ENCODE measurements at regions not wholly inside any gene's neighbourhood (a gene's known extent, or its start where the extent isn't known, plus 50 kb on each side); places are given as distances from the start of the nearest gene placed in this dataset.

GRCh38 chr6:6975459-6976111 lies 132.2 kb upstream of the RREB1 start:
- no peak for DNase-seq (ENCODE audit: low spot score)
- Histone ChIP-seq H3K4me1 (no peaks in the 10 kb centered on the region), H2AFZ (replicated peaks) (no peak overlapping the region), H3K9ac (no peak overlapping the region), H3K4me3 (no peak overlapping the region), H3K9me3 (ENCODE audit: low read depth) (no peaks in the 10 kb centered on the region), H4K20me1 (ENCODE audit: low read depth) (no peaks in the 10 kb centered on the region), H3K27me3 (no peaks in the 10 kb centered on the region), H3K27ac (no peak overlapping the region), H3K79me2 (ENCODE audit: low read depth) (no peaks in the 10 kb centered on the region), H3K4me2 (no peak overlapping the region), H3K36me3 (no peaks in the 10 kb centered on the region), H3F3A (ENCODE audit: low read depth) (no peaks in the 10 kb centered on the region)
- Mint-ChIP-seq H3K27me3 (ENCODE audit: insufficient read depth, low read depth) (peaks cover 9% of the 10 kb centered on the region), H3K27ac (no peak overlapping the region), H3K4me3 (no peak overlapping the region), H3K4me1 (no peaks in the 10 kb centered on the region), H3K9me3 (no peaks in the 10 kb centered on the region), H3K36me3 (no peaks in the 10 kb centered on the region)
- no peak for TF ChIP-seq EZH2phosphoT487 (IDR thresholded peaks at IDR 0.05)
- no peak for TF ChIP-seq CTCF (IDR thresholded peaks at IDR 0.05)

DNA sequence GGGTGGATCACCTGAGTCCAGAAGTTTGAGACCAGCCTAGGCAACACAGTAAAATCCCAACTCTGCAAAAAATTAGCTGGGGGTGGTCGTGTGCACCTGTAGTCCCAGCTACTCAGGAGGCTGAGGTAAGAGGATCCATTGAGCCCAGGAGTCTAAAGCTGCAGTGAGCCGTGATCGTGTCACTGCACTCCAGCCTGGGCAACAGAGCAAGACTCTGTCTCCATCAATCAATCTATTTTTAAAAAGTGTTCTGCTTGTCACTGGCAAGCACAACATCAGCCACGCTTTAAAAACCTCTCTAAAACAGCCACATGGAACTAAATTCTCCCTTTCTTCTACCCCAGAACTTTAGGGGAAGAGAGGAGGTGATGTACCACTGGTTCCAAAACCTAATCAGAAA lies 131.6 kb upstream of the RREB1 start:
- Histone ChIP-seq H3K27me3 (no peaks in the 10 kb centered on the region), H2AFZ (replicated peaks) (no peak overlapping the region), H3K79me2 (ENCODE audit: low read depth) (no peaks in the 10 kb centered on the region), H3K4me1 (no peaks in the 10 kb centered on the region), H3K4me2 (no peak overlapping the region), H3K27ac (no peak overlapping the region), H3K36me3 (no peaks in the 10 kb centered on the region), H3K9me3 (ENCODE audit: low read depth) (no peaks in the 10 kb centered on the region), H3K4me3 (no peak overlapping the region), H3K9ac (no peak overlapping the region), H3F3A (ENCODE audit: low read depth) (no peaks in the 10 kb centered on the region), H4K20me1 (ENCODE audit: low read depth) (no peaks in the 10 kb centered on the region)
- DNase-seq (ENCODE audit: low spot score) = no peak
- Mint-ChIP-seq H3K4me1 (no peaks in the 10 kb centered on the region), H3K27ac (no peak overlapping the region), H3K36me3 (no peaks in the 10 kb centered on the region), H3K4me3 (no peak overlapping the region), H3K9me3 (no peaks in the 10 kb centered on the region), H3K27me3 (ENCODE audit: insufficient read depth, low read depth) (peaks cover 8% of the 10 kb centered on the region)
- TF ChIP-seq CTCF (IDR thresholded peaks at IDR 0.05) = no peak
- TF ChIP-seq EZH2phosphoT487 (IDR thresholded peaks at IDR 0.05) = no peak
- TF ChIP-seq EZH2 (IDR thresholded peaks at IDR 0.05) = no peak

DNA sequence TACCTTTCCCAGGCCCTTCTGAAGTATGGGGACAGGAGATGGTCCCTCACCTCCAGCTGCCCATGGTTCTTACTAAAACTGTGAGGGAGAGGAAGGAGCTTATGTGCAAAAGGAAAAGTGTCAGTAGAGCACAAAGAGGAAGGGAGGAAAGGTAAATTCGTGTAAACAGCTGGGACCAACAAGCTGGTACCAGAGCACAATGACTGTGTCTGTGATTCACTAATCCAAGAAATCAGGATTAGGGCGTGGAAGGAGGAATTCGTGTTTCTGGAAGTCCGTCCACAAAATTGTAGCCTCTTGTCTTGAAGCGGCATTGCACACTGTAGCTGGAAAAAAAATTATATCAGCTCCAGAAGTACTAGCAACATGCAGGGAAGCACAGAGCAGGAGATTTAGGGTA lies 129.0 kb upstream of the RREB1 start:
- no peaks in the 10 kb centered on the region for H3K36me3 ChIP-seq
- H3K4me2 ChIP-seq = no peak overlapping the region
- no peak overlapping the region for H3K27ac ChIP-seq
- Mint-ChIP-seq H3K4me3 (no peak overlapping the region), H3K4me1 (no peaks in the 10 kb centered on the region), H3K36me3 (no peaks in the 10 kb centered on the region), H3K27me3 (ENCODE audit: insufficient read depth, low read depth) (peaks cover 5% of the 10 kb centered on the region), H3K9me3 (no peaks in the 10 kb centered on the region), H3K27ac (no peak overlapping the region)
- no peak for DNase-seq (ENCODE audit: low spot score)
- H3K9me3 ChIP-seq (ENCODE audit: low read depth) = no peaks in the 10 kb centered on the region
- no peak overlapping the region for H2AFZ ChIP-seq (replicated peaks)
- H3K9ac ChIP-seq = no peak overlapping the region
- TF ChIP-seq EZH2 (IDR thresholded peaks at IDR 0.05) (no peak), EZH2phosphoT487 (IDR thresholded peaks at IDR 0.05) (no peak), CTCF (IDR thresholded peaks at IDR 0.05) (no peak)
- no peaks in the 10 kb centered on the region for H3K4me1 ChIP-seq
- H3F3A ChIP-seq (ENCODE audit: low read depth) = no peaks in the 10 kb centered on the region
- H4K20me1 ChIP-seq (ENCODE audit: low read depth) = no peaks in the 10 kb centered on the region
- H3K79me2 ChIP-seq (ENCODE audit: low read depth) = no peaks in the 10 kb centered on the region
- H3K4me3 ChIP-seq = no peak overlapping the region
- H3K27me3 ChIP-seq = no peaks in the 10 kb centered on the region

All from neural progenitor cell (in vitro differentiated cells).